ENCODE measurements at regions not wholly inside any gene's neighbourhood (a gene's known extent, or its start where the extent isn't known, plus 50 kb on each side); places are given as distances from the start of the nearest gene placed in this dataset.

DNA sequence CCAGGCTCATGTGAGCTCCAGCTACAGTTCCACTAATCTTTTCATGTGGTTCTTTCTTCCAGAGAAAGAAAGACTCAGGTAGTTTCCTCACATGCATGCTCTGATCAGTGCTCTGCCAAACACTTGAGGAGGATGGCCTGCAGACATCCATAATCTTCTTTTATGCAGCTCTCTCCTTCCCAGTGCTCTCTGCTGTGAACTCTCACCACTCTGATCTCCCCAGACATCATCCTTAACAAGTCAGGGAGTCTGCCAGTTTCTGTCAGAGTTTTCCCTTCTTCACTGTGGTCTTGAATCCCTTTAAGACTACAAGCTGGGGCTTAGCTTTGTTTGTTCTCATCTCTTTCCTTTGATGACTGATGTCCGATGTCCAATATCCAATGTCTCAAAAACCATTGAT is 203.4 kb upstream of the PRKCQ start:
- no peak for TF ChIP-seq TCF12 (IDR thresholded peaks at IDR 0.05; ENCODE audit: low read depth)
- TF ChIP-seq EP300 (IDR thresholded peaks at IDR 0.05; ENCODE audit: borderline replicate concordance), result no peak
- no peak for TF ChIP-seq CEBPB (IDR thresholded peaks at IDR 0.05)

Data from Ishikawa (cell line).